DOHH2 (cell line): ENCODE measurements at regions not wholly inside any gene's neighbourhood (a gene's known extent, or its start where the extent isn't known, plus 50 kb on each side); places are given as distances from the start of the nearest gene placed in this dataset.

Experiments
- EZH2phosphoT487 ChIP-seq: fragments of 200-600 bp; sonication (generic); IDR thresholded peaks from 2 replicates; pipeline ENCODE4 v1.6.1; 2017; ENCODE audit warnings: borderline replicate concordance, mild to moderate bottlenecking, antibody characterized with exemption, low read length, moderate library complexity, mixed read lengths
- TF ChIP-seq, protein P1 (sequence below): fragments of 200-600 bp; sonication (generic); IDR thresholded peaks from one replicate; pipeline ENCODE4 v1.5.1; 2014; ENCODE audit warnings: antibody characterized with exemption, mild to moderate bottlenecking, low read depth, low read length; ENCODE audit not compliant: poor library complexity, severe bottlenecking

DNA sequence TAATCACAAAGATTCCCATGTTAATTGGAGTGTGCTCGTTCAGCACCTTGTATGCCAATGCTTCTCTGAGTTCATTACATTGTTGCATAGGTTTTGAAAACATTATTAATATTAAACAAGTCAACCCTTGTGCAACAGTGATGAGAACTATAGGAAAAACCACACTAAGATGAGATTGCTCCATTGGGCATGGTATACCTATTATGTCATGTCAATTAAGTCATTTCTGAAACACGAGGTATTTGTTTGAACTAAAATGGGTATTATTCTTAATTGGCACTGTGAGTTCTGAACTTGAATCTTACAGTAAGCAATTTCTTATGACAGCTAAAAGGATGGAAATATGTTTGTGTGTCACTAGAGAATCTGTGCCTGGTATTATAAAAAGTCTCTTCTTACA is 447.7 kb downstream of the EFNA5 start:
- TF ChIP-seq, protein P1, sequence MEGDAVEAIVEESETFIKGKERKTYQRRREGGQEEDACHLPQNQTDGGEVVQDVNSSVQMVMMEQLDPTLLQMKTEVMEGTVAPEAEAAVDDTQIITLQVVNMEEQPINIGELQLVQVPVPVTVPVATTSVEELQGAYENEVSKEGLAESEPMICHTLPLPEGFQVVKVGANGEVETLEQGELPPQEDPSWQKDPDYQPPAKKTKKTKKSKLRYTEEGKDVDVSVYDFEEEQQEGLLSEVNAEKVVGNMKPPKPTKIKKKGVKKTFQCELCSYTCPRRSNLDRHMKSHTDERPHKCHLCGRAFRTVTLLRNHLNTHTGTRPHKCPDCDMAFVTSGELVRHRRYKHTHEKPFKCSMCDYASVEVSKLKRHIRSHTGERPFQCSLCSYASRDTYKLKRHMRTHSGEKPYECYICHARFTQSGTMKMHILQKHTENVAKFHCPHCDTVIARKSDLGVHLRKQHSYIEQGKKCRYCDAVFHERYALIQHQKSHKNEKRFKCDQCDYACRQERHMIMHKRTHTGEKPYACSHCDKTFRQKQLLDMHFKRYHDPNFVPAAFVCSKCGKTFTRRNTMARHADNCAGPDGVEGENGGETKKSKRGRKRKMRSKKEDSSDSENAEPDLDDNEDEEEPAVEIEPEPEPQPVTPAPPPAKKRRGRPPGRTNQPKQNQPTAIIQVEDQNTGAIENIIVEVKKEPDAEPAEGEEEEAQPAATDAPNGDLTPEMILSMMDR, result no peak
- TF ChIP-seq EZH2phosphoT487, result no peak
